DMS79 (cell line): ENCODE measurements at regions not wholly inside any gene's neighbourhood (a gene's known extent, or its start where the extent isn't known, plus 50 kb on each side); places are given as distances from the start of the nearest gene placed in this dataset.
"Not testable (repeated sequence)": the region's sequence is repeated elsewhere in the genome, so short reads cannot be mapped to it uniquely, and the experiment has no call there.

Experiments
- DNase-seq: peaks from one replicate; lab custom pipeline; 2025; lab: John Stamatoyannopoulos, UW

DNA sequence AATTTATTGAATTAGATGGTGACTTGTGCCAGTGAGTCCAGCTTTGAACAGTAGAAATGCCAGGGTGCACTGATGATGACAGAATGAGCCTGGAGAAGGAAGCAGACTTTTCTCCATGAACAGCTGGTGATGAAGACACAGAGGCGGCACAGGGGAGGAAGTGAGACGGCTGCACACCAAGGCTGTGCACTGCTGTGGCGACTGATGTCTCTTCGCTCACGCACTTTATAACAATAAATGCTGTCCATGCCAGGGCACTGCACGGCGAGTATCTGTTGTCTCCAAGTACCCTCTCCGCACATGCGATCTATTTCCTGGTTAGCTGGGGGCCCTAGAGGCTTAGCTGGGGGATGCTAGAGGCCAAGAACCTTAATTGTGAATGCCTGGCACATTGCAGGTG is 175.2 kb downstream of the TMEM200C start:
- no peak for DNase-seq

DNA sequence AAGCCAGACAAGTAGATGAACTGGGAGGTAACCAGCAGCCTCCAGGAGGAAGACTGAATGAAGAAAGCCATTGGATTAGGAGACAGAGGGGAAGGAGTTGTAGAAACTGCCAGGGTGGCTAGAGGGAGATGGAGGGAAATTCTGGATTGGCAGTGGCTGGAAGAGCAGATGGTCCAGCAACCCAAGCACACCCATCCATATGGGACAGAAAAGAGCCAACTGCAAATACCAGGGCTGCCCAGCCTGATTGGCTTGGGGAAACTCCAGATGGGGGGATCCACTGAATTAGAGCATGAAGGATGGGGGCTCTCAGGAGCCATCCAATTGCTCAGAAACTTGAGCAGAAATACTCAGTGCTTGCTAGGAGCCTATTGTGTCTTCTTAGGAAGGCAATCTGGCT is 173.5 kb upstream of the EPB41L3 start:
- no peak for DNase-seq

DNA sequence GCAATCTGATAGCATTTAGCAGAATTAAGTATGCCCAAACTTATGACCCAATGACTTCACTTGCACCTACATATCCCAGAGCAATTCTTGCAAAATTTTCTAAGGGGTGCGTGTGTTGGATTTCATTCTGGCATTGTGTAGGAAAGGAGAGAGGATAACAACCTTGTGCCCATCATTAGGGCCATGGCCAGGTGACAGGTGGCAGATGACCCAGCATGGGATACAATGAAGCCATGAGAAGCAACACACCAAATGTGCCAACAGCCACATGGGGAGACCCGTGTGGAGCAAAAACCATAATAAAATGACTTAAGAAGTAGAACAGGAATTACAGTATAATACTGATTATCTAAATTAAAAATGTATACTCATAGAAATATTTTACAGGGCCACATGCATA is 166.9 kb upstream of the EPB41L3 start:
- no peak for DNase-seq

DNA sequence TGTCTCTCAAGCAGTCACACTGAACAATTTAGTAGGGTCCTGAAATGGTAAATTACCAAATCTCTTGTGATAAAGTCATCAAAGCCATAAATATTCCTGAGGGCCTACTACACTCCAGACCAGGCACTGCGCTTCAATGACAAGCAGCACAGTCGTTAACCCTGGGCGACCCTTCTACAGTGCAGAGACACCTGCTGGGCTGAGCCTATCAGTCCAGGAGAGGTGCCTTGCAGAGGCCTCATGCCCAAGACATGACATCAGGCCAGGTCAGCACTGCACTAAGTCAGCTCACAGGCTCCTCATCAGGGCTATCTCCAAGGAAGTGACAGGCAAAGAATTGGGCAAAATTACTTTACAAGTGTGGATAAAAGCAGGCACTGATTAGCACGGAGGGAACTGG is 166.4 kb upstream of the EPB41L3 start:
- DNase-seq: no peak

DNA sequence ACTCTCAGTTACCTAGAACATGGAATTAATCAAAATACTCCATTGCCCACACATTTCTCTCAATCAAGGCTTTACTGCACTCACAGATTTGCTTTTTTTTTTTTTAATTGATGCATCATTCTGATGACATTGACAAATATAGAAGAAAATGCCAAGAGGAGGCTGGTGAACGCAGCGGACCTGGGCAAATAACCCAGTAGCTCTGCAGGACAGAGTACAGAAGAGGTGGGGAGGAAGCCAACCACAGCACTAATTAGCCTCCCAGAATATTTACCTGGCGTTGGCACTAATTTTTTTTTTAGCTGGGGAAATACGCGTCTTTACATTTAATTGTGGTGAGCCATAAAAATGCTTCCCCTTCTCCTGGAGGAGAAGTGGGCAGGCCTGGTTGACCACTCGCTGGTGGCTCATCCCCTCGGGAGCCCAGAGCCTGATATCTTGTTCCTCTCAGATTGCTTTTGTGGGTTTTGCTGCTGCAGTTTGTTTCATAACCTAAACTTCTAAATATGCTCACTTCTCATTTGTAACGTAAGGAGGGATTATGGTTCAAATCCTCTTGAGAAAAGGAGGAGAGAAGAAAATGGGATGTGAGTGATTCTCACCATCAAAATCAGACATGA is 165.8 kb upstream of the EPB41L3 start:
- no peak for DNase-seq

DNA sequence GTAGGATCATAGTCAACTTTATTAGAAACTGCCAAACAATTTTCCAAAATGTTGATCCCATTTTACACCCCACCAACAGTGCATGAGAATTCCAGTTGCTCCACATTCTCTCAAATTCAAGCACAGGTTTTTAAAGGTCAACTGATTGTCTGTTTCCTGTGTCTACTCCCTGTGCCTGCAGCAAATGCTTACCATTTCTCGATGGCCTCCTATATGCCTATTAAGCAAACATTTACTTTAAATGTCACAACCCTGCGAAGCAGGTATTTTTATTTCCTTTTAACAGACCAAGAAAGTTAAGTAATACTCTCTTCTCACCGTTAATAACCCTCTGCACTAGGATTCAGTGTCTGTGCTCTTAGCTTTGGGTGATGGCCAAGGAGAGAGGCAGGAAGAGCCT is 163.8 kb upstream of the EPB41L3 start:
- DNase-seq: no peak

DNA sequence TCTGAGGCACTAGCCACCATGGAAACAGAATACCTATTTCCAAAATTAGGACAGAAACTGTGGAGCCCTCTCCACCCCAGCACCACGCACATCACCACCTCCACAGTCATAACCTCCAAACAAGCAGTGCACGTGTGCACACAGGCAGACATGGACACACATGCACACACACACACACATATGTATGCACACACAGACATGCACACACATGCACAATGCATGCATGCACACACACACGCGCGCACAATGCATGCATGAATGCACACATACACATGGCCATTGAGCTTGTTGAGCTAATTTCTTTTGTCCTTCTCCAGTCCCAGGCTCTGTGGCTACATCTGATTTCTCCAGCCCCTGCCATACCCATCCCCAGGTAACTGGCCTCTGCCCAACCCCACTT is 161.6 kb upstream of the EPB41L3 start:
- no peak for DNase-seq

DNA sequence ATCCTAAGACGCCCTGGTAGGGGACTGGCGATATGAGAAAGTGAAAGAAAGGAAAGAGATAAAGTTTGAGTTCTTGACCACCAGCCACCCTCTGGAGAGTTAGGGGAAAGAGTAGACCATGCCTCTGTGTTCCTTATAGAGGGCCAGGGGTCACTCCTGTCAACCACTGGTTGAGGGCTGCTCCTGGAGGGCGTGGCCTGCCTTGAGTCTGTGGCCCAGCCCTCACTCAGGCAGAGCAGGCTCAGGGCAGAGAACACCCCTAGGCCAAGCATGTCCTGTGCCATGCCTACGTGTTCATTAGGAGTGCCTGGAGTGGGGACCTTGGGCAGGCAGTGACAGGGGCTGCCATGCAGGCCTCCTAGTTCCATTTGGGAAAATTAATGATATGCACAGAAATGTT is 161.1 kb upstream of the EPB41L3 start:
- DNase-seq: no peak

DNA sequence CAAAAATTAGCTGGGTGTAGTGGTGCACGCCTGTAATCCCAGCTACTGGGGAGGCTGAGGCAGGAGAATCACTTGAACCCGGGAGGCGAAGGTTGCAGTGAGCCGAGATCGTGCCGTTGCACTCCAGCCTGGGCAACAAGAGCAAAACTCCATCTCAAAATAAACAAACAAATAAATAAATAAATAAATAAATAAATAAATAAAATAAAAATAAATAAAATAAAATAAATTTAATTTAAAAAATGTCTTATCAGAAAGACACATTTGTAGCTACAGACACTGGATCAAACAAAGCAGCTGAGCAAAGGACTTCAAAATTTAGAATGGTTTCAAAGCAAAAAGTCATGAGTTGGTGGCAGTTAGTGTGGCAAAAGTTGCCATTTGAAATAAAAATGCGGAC is 158.2 kb upstream of the EPB41L3 start:
- not testable (repeated sequence) for DNase-seq

DNA sequence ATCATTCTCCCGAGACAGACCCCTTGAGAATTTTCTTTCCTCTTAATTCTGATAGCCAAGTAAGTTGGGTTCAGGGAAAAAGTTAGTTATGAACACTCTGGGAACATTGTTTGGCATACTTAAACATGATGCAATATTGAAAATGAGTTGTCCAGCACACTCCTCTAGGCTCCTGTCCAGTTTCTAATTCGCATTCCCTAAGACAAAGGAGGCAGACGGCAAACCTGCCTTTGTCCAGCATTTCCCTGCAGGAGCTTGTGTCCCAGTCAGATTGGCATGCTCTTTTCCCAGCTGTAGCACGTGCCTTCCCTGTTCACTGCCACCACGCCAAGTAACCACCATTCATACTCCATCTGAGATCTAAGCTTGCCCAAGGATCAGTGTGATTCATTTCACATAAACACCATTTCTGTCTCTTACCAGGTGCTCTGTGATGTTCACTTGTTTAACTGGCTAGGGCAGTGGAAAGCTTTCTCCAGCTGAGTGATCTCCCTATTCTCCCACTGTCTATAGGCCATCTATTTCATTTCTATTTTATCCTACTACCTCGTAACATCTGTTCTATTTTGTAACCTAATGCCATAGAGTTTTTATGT is 150.0 kb upstream of the EPB41L3 start:
- DNase-seq: no peak

DNA sequence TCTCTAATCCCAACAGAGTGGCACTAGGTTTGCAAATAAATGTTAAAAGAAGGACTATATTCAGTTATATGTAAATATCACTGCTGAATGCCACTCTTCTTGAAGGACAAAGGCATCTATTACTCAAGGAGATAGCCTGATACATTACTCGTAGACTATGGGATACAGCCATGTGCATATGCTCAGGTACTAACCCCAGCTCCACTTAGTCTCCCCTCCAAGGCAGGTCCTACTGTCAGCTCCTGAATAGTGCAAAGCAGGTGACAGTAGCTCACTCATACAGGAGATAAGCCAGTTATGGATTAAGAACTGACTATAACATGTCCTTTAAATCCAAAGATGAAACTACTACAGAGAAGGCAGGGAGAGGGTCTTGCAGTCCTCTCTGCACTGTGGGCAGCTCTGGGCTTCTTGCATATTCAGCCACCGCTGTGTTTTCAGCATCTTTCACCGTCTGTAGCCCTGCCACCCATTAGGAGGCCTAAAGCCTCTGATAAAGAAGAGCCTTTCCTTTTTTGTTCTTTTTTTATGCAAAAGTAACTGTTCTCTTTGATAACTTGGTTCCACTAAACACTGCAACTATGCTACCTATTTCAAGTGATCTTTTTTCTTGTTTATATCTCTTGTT is 135.1 kb upstream of the EPB41L3 start:
- DNase-seq: no peak

DNA sequence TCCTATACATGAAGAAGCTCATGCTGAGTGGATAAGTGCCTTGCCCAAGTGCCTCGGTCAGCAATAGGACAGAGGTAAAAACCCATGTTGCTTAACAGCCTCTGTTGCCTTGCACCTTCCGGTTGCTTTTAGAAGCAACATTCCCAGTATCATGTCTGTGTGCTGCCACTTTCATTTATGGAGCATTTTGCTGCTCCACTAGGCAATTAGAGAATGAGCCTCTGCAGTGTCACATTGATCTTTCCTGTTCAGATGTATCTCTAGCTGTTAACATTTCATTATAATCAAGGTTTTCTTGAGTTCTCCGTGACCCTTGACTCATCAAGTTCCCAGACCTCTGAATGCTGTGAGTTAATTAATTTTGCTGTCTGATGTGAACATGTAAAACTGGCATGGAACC is 134.5 kb upstream of the EPB41L3 start:
- DNase-seq: no peak

DNA sequence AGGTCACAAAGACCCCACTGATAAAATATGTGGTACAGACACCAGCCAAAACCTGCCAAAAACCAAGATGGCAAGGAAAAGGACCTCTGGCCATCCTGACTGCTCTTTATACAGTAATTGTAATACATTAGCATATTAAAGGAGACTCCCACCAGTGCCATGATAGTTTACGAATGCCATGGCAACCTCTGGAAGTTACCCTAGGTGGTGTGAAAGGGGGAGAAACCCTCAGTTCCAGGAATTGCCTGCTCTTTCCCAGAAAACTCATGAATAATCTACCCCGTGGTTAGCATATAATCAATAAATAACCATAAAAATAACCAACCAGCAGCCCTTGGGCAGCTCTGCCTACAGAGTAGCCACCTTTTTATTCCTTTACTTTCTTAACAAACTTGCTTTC is 129.8 kb upstream of the EPB41L3 start:
- no peak for DNase-seq

DNA sequence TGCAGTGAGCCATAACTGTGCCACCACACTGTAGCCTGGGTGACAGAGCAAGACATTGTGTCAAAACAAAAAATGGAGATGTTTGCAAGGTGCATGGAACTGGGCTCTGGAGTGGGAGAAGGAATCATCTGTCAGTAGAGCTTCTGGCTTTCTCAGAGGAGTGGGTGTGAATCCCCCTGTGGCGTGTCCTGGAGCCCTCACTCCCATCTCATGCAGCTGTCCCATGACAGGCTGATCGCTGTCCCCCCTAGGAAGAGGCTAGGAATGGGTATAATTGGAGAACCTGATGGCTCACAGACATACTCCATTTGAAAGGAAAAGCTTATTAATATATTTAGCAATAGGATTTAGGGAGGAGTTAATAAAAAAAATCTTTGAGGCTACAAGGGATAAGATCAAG is 125.8 kb upstream of the EPB41L3 start:
- no peak for DNase-seq

DNA sequence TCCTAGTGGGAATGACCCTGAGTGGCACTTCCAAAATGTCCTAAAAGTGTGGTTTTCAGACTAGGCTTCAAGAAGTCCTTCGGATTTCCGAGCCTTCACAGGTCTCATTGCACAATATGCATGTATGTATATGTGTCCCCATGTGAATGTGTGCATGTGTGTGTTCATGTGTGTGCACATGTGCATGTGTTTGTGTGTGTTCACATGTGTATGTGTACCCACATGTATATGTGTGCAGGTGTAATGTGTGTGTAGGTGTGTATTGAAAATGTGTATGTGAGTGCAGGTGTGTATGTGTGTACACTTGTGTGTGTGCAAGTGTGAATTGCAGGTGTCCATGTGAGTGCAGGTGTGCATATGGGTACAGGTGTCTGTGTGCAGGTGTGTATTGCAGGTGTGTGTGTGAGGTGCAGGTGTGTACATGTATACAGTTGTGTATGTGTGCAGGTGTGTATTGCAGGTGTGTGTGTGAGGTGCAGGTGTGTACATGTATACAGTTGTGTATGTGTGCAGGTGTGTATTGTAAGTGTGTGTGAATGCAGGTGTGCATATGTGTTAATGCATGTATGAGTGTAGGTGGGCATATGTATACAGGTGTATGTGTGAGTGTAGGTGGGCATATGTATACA is 124.4 kb upstream of the EPB41L3 start:
- no peak for DNase-seq

DNA sequence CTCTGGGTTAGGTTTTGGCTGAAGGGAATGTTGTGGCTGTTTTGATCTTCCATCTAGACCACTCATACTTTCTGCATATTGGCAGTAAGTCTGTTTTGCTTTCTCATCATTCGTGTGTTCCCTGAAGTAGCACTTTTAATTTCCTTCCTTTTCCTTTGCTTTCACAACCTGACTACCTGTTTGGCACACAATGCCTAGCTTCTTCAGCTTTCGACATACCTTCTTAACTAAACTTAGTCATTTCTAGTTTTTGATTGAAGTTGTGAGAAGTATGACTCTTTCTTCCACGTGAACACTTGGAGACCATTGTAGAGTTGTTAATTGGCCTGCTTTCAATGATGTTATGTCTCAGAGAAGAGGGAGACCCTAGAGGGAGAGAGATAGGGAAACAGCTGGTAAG is 123.6 kb upstream of the EPB41L3 start:
- DNase-seq: no peak

DNA sequence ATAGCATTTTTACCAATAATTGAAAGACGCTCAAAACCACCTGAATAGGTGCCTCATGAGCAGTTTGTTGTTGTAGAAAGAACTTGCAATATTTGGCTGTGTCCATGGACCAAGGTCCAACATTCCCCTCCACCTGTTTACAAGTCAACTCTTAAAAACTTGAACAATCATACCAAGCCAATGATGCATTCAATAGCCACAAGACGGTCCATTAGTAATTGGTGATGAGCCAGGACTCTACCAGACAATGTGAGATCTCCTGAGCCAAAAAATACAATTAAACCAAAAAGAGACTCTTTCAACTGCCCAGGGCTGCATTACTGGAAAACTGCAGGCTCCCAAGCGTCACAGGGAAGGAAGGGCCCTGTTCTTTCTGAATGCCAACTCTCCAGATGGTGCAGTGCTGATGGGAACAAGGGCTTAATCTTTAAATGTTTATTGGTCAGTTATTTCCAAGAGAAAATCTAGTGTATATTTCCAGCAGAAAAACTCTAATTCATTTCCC is 118.8 kb upstream of the EPB41L3 start:
- peak; percentile 92 for DNase-seq

DNA sequence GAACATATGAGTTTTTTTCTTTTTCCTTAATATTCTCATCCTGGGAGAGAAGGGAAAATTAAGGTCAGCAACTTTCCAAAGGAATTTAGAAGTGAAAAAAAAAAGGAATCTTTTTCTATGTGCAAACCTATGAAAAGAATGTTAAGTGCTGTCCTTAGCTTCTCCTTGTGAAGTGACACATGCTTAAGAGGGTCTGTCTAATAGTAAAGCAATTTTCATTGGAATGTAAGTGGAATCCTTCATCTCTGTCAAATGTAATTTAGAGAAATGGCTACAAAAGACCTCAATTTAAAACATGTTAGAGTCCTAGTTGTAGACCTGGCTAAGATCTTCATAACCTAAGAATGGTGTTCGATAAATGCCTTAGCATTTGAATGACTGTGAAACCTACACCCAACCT is 117.4 kb upstream of the EPB41L3 start:
- no peak for DNase-seq

DNA sequence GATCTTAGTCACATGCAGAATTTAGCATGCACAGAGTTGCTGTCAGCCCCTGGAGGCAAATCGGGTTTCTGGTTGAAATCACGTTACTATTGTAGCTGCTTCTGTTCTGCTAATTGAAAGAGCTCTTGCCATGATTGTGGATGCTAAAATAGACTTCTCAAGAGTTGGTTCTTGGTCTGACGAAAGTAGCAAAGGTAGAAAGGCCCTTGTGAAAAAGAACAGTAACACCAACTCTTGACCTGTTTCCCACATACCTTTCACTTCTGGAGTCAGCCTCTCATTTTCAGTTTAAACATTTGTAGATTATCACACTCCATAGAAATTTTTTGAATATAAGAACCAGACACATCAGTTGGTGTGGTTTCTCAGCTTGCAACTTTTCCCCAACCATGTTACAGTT is 110.0 kb upstream of the EPB41L3 start:
- DNase-seq: no peak

DNA sequence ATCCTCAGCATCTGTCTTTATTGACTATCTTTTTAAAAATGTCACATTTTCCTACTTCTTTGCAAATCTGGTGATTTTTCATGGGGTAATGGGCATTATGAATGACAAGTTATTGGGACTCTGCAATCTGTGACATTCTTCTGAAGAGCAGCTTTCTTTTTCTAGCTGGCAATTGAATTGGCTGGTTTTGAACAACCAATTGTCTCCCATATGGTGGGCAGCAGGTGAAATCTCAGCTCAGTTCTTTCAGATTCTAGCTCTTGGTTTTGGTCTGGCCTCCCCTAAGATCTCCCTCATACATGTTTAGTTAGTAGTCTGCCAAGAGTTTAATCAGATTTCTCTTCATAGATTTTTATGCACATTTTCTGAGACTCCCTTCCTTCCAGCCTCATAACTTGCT is 107.9 kb upstream of the EPB41L3 start:
- DNase-seq: no peak

DNA sequence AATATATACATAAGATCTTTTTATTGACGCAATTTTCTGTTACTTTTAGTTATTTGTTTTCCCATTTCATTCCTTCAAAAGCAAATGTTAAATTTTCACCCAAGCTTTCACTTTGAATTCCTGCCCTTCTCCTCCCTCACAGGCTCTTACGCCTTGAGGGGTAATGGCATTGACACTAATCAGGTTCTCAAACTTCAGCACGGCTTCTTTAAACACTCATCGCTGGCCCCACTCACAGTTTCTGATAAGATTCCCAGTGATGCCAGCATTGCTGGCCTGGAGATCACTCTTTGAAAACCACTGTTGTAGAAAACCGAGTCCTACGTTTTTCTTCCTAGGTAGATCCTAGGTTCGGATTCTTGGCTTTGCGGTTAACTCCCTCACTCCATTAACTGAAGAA is 105.6 kb upstream of the EPB41L3 start:
- DNase-seq: no peak

DNA sequence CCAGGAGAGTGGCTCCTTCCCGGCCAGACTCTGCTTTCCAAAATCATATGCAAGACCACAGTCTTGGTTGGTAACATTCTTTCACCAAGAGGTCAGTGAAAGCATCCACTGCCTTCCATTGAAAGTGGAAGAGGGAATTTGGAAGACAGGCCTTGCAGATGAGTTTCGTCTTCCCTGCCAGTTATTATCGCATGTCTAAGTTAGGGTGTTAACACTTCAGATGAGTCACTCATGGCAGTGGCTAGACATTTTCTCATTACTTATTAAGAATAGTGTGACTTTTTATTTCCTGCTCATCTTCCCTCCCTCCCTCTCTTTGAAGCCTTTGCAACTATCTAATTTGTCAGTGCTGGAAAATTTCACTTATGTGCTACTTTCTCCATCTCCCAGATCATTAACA is 102.9 kb upstream of the EPB41L3 start:
- DNase-seq: no peak

DNA sequence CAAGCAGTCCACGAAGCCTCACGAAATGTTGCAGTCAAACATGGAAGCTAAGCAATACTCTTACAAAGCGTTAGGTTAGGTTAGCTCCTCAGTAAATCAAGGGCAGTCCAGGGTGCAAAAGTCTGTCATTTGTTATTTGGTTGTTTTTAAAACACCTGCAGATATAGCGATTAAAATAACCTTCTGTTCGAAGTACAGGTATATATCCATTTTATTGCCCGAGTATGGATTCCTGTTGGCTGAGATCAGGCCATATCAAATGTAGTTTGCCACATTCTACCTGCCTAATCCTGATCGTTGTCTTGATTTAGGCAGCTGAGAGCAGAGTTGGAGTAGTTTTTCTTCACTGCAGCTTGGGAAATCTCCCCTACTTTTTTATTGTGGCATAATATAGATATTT is 99.5 kb upstream of the EPB41L3 start:
- DNase-seq: no peak
